Peyer's patch (tissue), 4 donors: ENCODE measurements at regions not wholly inside any gene's neighbourhood (a gene's known extent, or its start where the extent isn't known, plus 50 kb on each side); places are given as distances from the start of the nearest gene placed in this dataset.

ENCODE experiments used
- CTCF ChIP-seq, 6 experiments: fragments of 450-650 bp in 4 of 6; fragments of 200-600 bp in 2 of 6; sonication (generic) in 1 of 6; IDR thresholded peaks; one replicate each; pipeline ENCODE4 v1.5.1; 2017 to 2019; ENCODE audit warnings: antibody characterized with exemption in 6 of 6, mild to moderate bottlenecking in 3 of 6, moderate library complexity in 1 of 6
- POLR2A ChIP-seq, 2 donors: fragments of 450-650 bp; IDR thresholded peaks; one replicate each; pipeline ENCODE4 v1.5.1; 2017; ENCODE audit warnings: antibody characterized with exemption in 2 of 2, mild to moderate bottlenecking in 2 of 2, moderate library complexity in 2 of 2

- TF ChIP-seq POLR2A (IDR thresholded peaks at IDR 0.05) (no peak), CTCF (IDR thresholded peaks at IDR 0.05) (no peak)
These were observed 298.1 kb downstream of the CBLN2 start for GRCh38 chr18:72246076-72246475.
